GM21786 (cell line): ENCODE measurements at regions not wholly inside any gene's neighbourhood (a gene's known extent, or its start where the extent isn't known, plus 50 kb on each side); places are given as distances from the start of the nearest gene placed in this dataset.

ENCODE experiments used
- ATAC-seq: cut with Tn5 transposase; IDR thresholded peaks from one replicate; pipeline ENCODE4 v1.9.1; 2021; ENCODE audit not compliant: unreplicated experiment

- no peak for ATAC-seq
Observed at GRCh38 chr16:49081086-49081485, 200.6 kb downstream of the CBLN1 start.

- ATAC-seq: no peak
Observed at GRCh38 chr16:49078571-49078970, 203.1 kb downstream of the CBLN1 start.

- ATAC-seq: no peak
Observed at GRCh38 chr16:49078104-49078503, 203.5 kb downstream of the CBLN1 start.

- no peak for ATAC-seq
Observed at GRCh38 chr16:49075709-49076108, 205.9 kb downstream of the CBLN1 start.

- ATAC-seq: no peak
Observed at GRCh38 chr16:49068224-49068623, 213.4 kb downstream of the CBLN1 start.

GRCh38 chr16:49067776-49068175 is 213.9 kb downstream of the CBLN1 start:
- ATAC-seq: no peak

GRCh38 chr16:49061137-49061714 is 220.4 kb downstream of the CBLN1 start:
- ATAC-seq: no peak

- no peak for ATAC-seq
Observed at GRCh38 chr16:49060728-49061127, 220.9 kb downstream of the CBLN1 start.

GRCh38 chr16:49058382-49058781 is 223.3 kb downstream of the CBLN1 start:
- ATAC-seq: no peak

GRCh38 chr16:49057936-49058335 is 223.7 kb downstream of the CBLN1 start:
- no peak for ATAC-seq

GRCh38 chr16:49057391-49057790 is 224.2 kb downstream of the CBLN1 start:
- ATAC-seq: no peak

- ATAC-seq: no peak
Observed at GRCh38 chr16:49056546-49056945, 225.1 kb downstream of the CBLN1 start.

GRCh38 chr16:49055824-49056545 is 225.7 kb downstream of the CBLN1 start:
- no peak for ATAC-seq

- ATAC-seq: no peak
Observed at GRCh38 chr16:49055291-49055690, 226.3 kb downstream of the CBLN1 start.

GRCh38 chr16:49054606-49055005 is 227.0 kb downstream of the CBLN1 start:
- ATAC-seq: no peak

- ATAC-seq: no peak
Observed at GRCh38 chr16:49052846-49053245, 228.8 kb downstream of the CBLN1 start.

- ATAC-seq: no peak
Observed at GRCh38 chr16:49051576-49051975, 230.1 kb downstream of the CBLN1 start.

GRCh38 chr16:49050607-49051006 is 231.0 kb downstream of the CBLN1 start:
- ATAC-seq: no peak

GRCh38 chr16:49049644-49050043 is 232.0 kb downstream of the CBLN1 start:
- ATAC-seq: no peak

- ATAC-seq: no peak
Observed at GRCh38 chr16:49049191-49049590, 232.4 kb downstream of the CBLN1 start.

- no peak for ATAC-seq
Observed at GRCh38 chr16:49048557-49048956, 233.1 kb downstream of the CBLN1 start.

- ATAC-seq: no peak
Observed at GRCh38 chr16:49036126-49036525, 245.5 kb downstream of the CBLN1 start.

GRCh38 chr16:49027420-49027819 is 254.2 kb downstream of the CBLN1 start:
- no peak for ATAC-seq
